WTC11 (cell line): ENCODE measurements at regions not wholly inside any gene's neighbourhood (a gene's known extent, or its start where the extent isn't known, plus 50 kb on each side); places are given as distances from the start of the nearest gene placed in this dataset.

ENCODE experiments used
- ATAC-seq: fragments of 200-7000 bp; cut with Tn5 transposase; 2 replicates; pipeline ENCODE4 v1.10.0; 2021; ENCODE audit warnings: mild to moderate bottlenecking, moderate library complexity
- CTCF ChIA-PET: fragments of 300-600 bp; sonication (Branson Sonifier 250); formaldehyde crosslinking; loops from one replicate; lab custom pipeline; 2021; ENCODE audit warnings: antibody characterized with exemption; lab: Charles Lee
- POLR2A ChIA-PET: fragments of 350-600 bp; sonication (Branson Sonifier 250); formaldehyde crosslinking; loops from one replicate; lab custom pipeline; 2021; ENCODE audit warnings: antibody characterized with exemption; lab: Charles Lee
- DNase-seq: peaks from one replicate; pipeline ENCODE4 v3.0.0; 2021; ENCODE audit warnings: low spot score
- H3K27ac Mint-ChIP-seq: 2 replicates; pipeline ENCODE4 v1.8.0; 2021; ENCODE audit warnings: mixed read lengths
- H3K27me3 Mint-ChIP-seq: 2 replicates; pipeline ENCODE4 v1.8.0; 2021; ENCODE audit warnings: low read depth, mild to moderate bottlenecking, moderate library complexity, mixed read lengths
- H3K36me3 Mint-ChIP-seq: 2 replicates; pipeline ENCODE4 v1.8.0; 2021; ENCODE audit warnings: mixed read lengths
- H3K4me1 Mint-ChIP-seq: 2 replicates; pipeline ENCODE4 v1.8.0; 2022; ENCODE audit warnings: mixed read lengths
- H3K4me3 Mint-ChIP-seq: 2 replicates; pipeline ENCODE4 v1.8.0; 2021; ENCODE audit warnings: mild to moderate bottlenecking, moderate library complexity, mixed read lengths
- H3K9me3 Mint-ChIP-seq: 2 replicates; pipeline ENCODE4 v1.8.0; 2021; ENCODE audit warnings: mixed read lengths
- E2F4 ChIP-seq: sonication (generic); formaldehyde crosslinking; IDR thresholded peaks from 2 replicates; pipeline ENCODE4 v1.8.1; 2022; ENCODE audit warnings: low read depth, mild to moderate bottlenecking, moderate library complexity, missing genetic modification reagents, borderline replicate concordance
- ERG ChIP-seq: fragments of 250-450 bp; sonication (Bioruptor Pico); IDR thresholded peaks from 2 replicates; pipeline ENCODE4 v1.8.0; 2021; ENCODE audit warnings: mild to moderate bottlenecking
- ETV6 ChIP-seq: sonication (generic); formaldehyde crosslinking; IDR thresholded peaks from 2 replicates; pipeline ENCODE4 v1.8.1; 2022; ENCODE audit warnings: mild to moderate bottlenecking, missing genetic modification reagents
- FOXK1 ChIP-seq: sonication (generic); formaldehyde crosslinking; IDR thresholded peaks from 2 replicates; pipeline ENCODE4 v1.8.0; 2022; ENCODE audit warnings: mild to moderate bottlenecking, moderate library complexity, missing genetic modification reagents
- FOXP4 ChIP-seq: sonication (generic); formaldehyde crosslinking; IDR thresholded peaks from 2 replicates; pipeline ENCODE4 v1.8.0; 2022; ENCODE audit warnings: mild to moderate bottlenecking, missing genetic modification reagents
- HMGA2 ChIP-seq: fragments of 250-450 bp; sonication (Bioruptor Pico); IDR thresholded peaks from 2 replicates; pipeline ENCODE4 v1.4.0; 2021; ENCODE audit warnings: mild to moderate bottlenecking, moderate library complexity
- NR1H2 ChIP-seq: sonication (generic); formaldehyde crosslinking; IDR thresholded peaks from 2 replicates; pipeline ENCODE4 v1.9.0; 2021; ENCODE audit warnings: mild to moderate bottlenecking, moderate library complexity, missing genetic modification reagents
- RORB ChIP-seq: fragments of 250-450 bp; sonication (Bioruptor Pico); IDR thresholded peaks from 2 replicates; pipeline ENCODE4 v1.9.0; 2021; ENCODE audit warnings: mild to moderate bottlenecking
- SMAD3 ChIP-seq: sonication (generic); formaldehyde crosslinking; IDR thresholded peaks from 2 replicates; pipeline ENCODE4 v1.8.0; 2022; ENCODE audit warnings: missing genetic modification reagents, mild to moderate bottlenecking, borderline replicate concordance
- TP53 ChIP-seq: sonication (generic); formaldehyde crosslinking; IDR thresholded peaks from 2 replicates; pipeline ENCODE4 v1.8.1; 2023; ENCODE audit warnings: mild to moderate bottlenecking, missing genetic modification reagents
- ZNF281 ChIP-seq: sonication (generic); formaldehyde crosslinking; IDR thresholded peaks from 2 replicates; pipeline ENCODE4 v1.8.0; 2023; ENCODE audit warnings: mild to moderate bottlenecking, missing genetic modification reagents
- ZNF317 ChIP-seq: sonication (generic); formaldehyde crosslinking; IDR thresholded peaks from 2 replicates; pipeline ENCODE4 v1.8.1; 2023; ENCODE audit warnings: low read depth, mild to moderate bottlenecking, moderate library complexity, missing genetic modification reagents, borderline replicate concordance
- ZNF416 ChIP-seq: fragments of 250-450 bp; sonication (Bioruptor Pico); IDR thresholded peaks from 2 replicates; pipeline ENCODE4 v1.9.0; 2021; ENCODE audit warnings: mild to moderate bottlenecking, inconsistent platforms

- no peak for TF ChIP-seq ZNF281 (CRISPR knock-in tag)
- TF ChIP-seq FOXP4: no peak
- TF ChIP-seq ERG (CRISPR knock-in tag): no peak
- no peak for TF ChIP-seq TP53 (CRISPR knock-in tag)
- no peak for TF ChIP-seq FOXK1
- TF ChIP-seq ETV6: no peak
Measured at GRCh38 chr2:8553643-8554042, 128.2 kb upstream of the ID2 start (continued).

- no peak overlapping the region for H3K27ac Mint-ChIP-seq
- DNase-seq (no peak), ATAC-seq (no peak)
- no peak overlapping the region for H3K4me3 Mint-ChIP-seq
- H3K4me1 Mint-ChIP-seq: peaks cover 9% of the 10 kb centered on the region
- H3K9me3 Mint-ChIP-seq: peaks cover 17% of the 10 kb centered on the region
- H3K27me3 Mint-ChIP-seq: no peaks in the 10 kb centered on the region; the same call in 1 of the 2 replicates
- TF ChIP-seq NR1H2 (CRISPR knock-in tag): no peak
- ChIA-PET CTCF (no interaction called here), POLR2A (no interaction called here)
- peaks cover 12% of the 10 kb centered on the region for H3K36me3 Mint-ChIP-seq
Measured at GRCh38 chr2:8554296-8554806, 127.5 kb upstream of the ID2 start.

GRCh38 chr2:8555543-8555942 is 126.3 kb upstream of the ID2 start:
- Mint-ChIP-seq H3K4me1 (peaks cover 9% of the 10 kb centered on the region), H3K4me3 (no peak overlapping the region), H3K36me3 (peaks cover 17% of the 10 kb centered on the region), H3K27me3 (no peaks in the 10 kb centered on the region; the same call in 1 of the 2 replicates), H3K9me3 (peaks cover 28% of the 10 kb centered on the region), H3K27ac (no peak overlapping the region)
- no peak for DNase-seq
- CTCF ChIA-PET: no interaction called here
- POLR2A ChIA-PET: no interaction called here
- TF ChIP-seq HMGA2 (CRISPR knock-in tag) (peak; percentile 94; the same call in 1 of the 2 replicates), ZNF416 (CRISPR knock-in tag) (no peak), E2F4 (no peak)
- no peak for ATAC-seq

- H3K4me1 Mint-ChIP-seq: no peaks in the 10 kb centered on the region
- ATAC-seq (no peak), DNase-seq (no peak)
- peaks cover 29% of the 10 kb centered on the region for H3K36me3 Mint-ChIP-seq
- no peak for TF ChIP-seq SMAD3 (CRISPR knock-in tag)
- no peak for TF ChIP-seq ZNF281 (CRISPR knock-in tag)
- TF ChIP-seq RORB (CRISPR knock-in tag): no peak
- TF ChIP-seq ZNF317 (CRISPR knock-in tag): no peak
- H3K27me3 Mint-ChIP-seq: no peaks in the 10 kb centered on the region; the same call in 1 of the 2 replicates
- peaks cover 44% of the 10 kb centered on the region for H3K9me3 Mint-ChIP-seq
- CTCF ChIA-PET: no interaction called here
- POLR2A ChIA-PET: no interaction called here
- no peak overlapping the region for H3K4me3 Mint-ChIP-seq
- H3K27ac Mint-ChIP-seq: no peak overlapping the region
Measured at GRCh38 chr2:8558096-8558495, 123.8 kb upstream of the ID2 start.
